ENCODE measurements at regions not wholly inside any gene's neighbourhood (a gene's known extent, or its start where the extent isn't known, plus 50 kb on each side); places are given as distances from the start of the nearest gene placed in this dataset.
"Not testable (repeated sequence)": the region's sequence is repeated elsewhere in the genome, so short reads cannot be mapped to it uniquely, and the experiment has no call there.

GRCh38 chr2:192901446-192901845 is 706.7 kb upstream of the TMEFF2 start:
- DNase-seq = no peak
- no peak overlapping the region for H3K27ac ChIP-seq
- no peak overlapping the region for H3K4me3 ChIP-seq
- TF ChIP-seq POLR2AphosphoS5 (IDR thresholded peaks at IDR 0.05) = no peak
- no peak for TF ChIP-seq POLR2A (IDR thresholded peaks at IDR 0.05)
- TF ChIP-seq CTCF (IDR thresholded peaks at IDR 0.05) = no peak
- TF ChIP-seq EP300 (IDR thresholded peaks at IDR 0.05) = no peak
- intact Hi-C loops (cut with DNase I) = no loop called here
- H3K27me3 ChIP-seq = no peaks in the 10 kb centered on the region
- H3K4me1 ChIP-seq = no peaks in the 10 kb centered on the region
- H3K9me3 ChIP-seq = no peaks in the 10 kb centered on the region
- H3K36me3 ChIP-seq = no peaks in the 10 kb centered on the region

- TF ChIP-seq POLR2AphosphoS5 (IDR thresholded peaks at IDR 0.05) (no peak), CTCF (IDR thresholded peaks at IDR 0.05) (no peak), EP300 (IDR thresholded peaks at IDR 0.05) (no peak), POLR2A (IDR thresholded peaks at IDR 0.05) (no peak)
- 79 to 82% methylated on average over 3 of the region's 3 CpGs for WGBS, 2 donors
- DNase-seq = no peak
- Histone ChIP-seq H3K27ac (no peak overlapping the region), H3K9me3 (no peaks in the 10 kb centered on the region), H3K4me3 (no peak overlapping the region), H3K27me3 (no peaks in the 10 kb centered on the region), H3K36me3 (no peaks in the 10 kb centered on the region), H3K4me1 (no peaks in the 10 kb centered on the region)
- intact Hi-C loops (cut with DNase I) = no loop called here
These were observed 704.7 kb upstream of the TMEFF2 start for GRCh38 chr2:192899466-192899865.

GRCh38 chr2:192893976-192894375 is 699.2 kb upstream of the TMEFF2 start:
- H3K27ac ChIP-seq; H3K9me3 ChIP-seq; H3K4me3 ChIP-seq; H3K27me3 ChIP-seq; H3K36me3 ChIP-seq; intact Hi-C loops (cut with DNase I); DNase-seq; H3K4me1 ChIP-seq: not testable (repeated sequence)
- WGBS, 2 donors = 95% methylated on average over 29 of the region's 29 CpGs

GRCh38 chr2:192888109-192888508 is 693.4 kb upstream of the TMEFF2 start:
- no peak for DNase-seq
- TF ChIP-seq POLR2A (IDR thresholded peaks at IDR 0.05) (no peak), POLR2AphosphoS5 (IDR thresholded peaks at IDR 0.05) (no peak), EP300 (IDR thresholded peaks at IDR 0.05) (no peak), CTCF (IDR thresholded peaks at IDR 0.05) (no peak)
- intact Hi-C loops (cut with DNase I) = no loop called here
- H3K9me3 ChIP-seq = no peaks in the 10 kb centered on the region
- H3K4me3 ChIP-seq = no peak overlapping the region
- H3K27ac ChIP-seq = no peak overlapping the region
- H3K4me1 ChIP-seq = no peaks in the 10 kb centered on the region
- no peaks in the 10 kb centered on the region for H3K27me3 ChIP-seq
- H3K36me3 ChIP-seq = no peaks in the 10 kb centered on the region

- WGBS, 2 donors = 85 to 91% methylated on average over 1 of the region's 1 CpG
- H3K4me3 ChIP-seq = no peak overlapping the region
These were observed 692.6 kb upstream of the TMEFF2 start for GRCh38 chr2:192887337-192887736.

More at GRCh38 chr2:192887337-192887736, 692.6 kb upstream of the TMEFF2 start:
- Histone ChIP-seq H3K27ac (no peak overlapping the region), H3K27me3 (no peaks in the 10 kb centered on the region), H3K9me3 (no peaks in the 10 kb centered on the region), H3K4me1 (no peaks in the 10 kb centered on the region), H3K36me3 (no peaks in the 10 kb centered on the region)
- TF ChIP-seq POLR2AphosphoS5 (IDR thresholded peaks at IDR 0.05) (no peak), CTCF (IDR thresholded peaks at IDR 0.05) (no peak), POLR2A (IDR thresholded peaks at IDR 0.05) (no peak), EP300 (IDR thresholded peaks at IDR 0.05) (no peak)
- intact Hi-C loops (cut with DNase I) = no loop called here
- no peak for DNase-seq

Data from sigmoid colon (tissue), 6 donors.